Mucosa of stomach (tissue), 1 donor: ENCODE measurements at regions not wholly inside any gene's neighbourhood (a gene's known extent, or its start where the extent isn't known, plus 50 kb on each side); places are given as distances from the start of the nearest gene placed in this dataset.

Experiments used
- H3K27me3 ChIP-seq: one replicate; pipeline ENCODE4 v1.7.0; 2013; ENCODE audit warnings: mild to moderate bottlenecking, low read length; ENCODE audit not compliant: control insufficient read depth, insufficient read depth
- H3K36me3 ChIP-seq: one replicate; pipeline ENCODE4 v1.7.0; 2013; ENCODE audit warnings: low read length; ENCODE audit not compliant: control insufficient read depth, insufficient read depth
- H3K4me1 ChIP-seq: one replicate; pipeline ENCODE4 v1.7.0; 2013; ENCODE audit warnings: mild to moderate bottlenecking, low read length; ENCODE audit not compliant: control insufficient read depth, insufficient read depth
- H3K4me3 ChIP-seq: one replicate; pipeline ENCODE4 v1.7.0; 2013; ENCODE audit warnings: low read length
- H3K9ac ChIP-seq: one replicate; pipeline ENCODE4 v1.7.0; 2013; ENCODE audit warnings: mild to moderate bottlenecking, low read length, moderate library complexity
- H3K9me3 ChIP-seq: one replicate; pipeline ENCODE4 v1.7.0; 2013; ENCODE audit warnings: mild to moderate bottlenecking, low read length, moderate library complexity; ENCODE audit not compliant: control insufficient read depth
- donor health status: Pancreatic carcinoma.

DNA sequence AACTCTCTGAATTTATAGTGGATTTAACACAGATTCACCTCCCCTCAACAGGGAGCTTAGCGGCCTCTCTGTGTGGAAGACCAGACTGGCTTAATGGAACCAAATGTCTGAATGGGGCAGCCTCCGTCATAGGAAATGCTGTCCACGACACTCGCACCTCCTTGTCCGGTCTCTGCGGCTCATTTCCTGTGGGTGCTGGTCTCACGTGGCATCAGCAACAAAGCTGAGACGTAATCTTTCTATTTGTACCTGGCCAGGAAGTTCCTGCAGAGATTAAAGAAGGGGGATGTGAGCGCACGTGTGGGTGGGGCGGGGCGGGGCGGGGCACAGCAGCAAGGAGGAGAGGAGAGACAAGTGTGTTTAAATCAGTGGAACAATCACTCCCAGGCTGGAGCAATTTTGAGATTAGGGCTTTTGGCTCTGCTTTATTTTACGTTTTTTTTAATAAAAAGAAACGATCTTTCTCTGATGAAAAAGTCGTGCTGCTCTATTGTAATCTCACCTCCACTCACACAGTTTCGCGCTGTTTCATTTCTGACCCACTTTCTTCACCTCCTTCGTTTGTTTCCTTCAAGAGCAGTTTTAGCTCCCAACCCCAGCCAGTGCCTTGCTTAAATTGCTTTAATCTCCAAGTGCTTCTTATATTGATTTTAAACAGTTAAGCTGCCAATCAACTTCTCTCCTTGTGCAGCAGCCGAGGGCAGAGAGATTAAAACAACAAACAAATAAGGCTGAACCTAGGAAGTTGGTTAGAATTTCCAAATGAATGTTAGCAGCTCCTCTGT, 132.2 kb upstream of the ASTN2 start:
- Histone ChIP-seq H3K9me3 (no peaks in the 10 kb centered on the region), H3K4me1 (no peaks in the 10 kb centered on the region), H3K36me3 (no peaks in the 10 kb centered on the region), H3K4me3 (no peak overlapping the region), H3K27me3 (no peaks in the 10 kb centered on the region), H3K9ac (no peak overlapping the region)

- Histone ChIP-seq H3K4me3 (no peak overlapping the region), H3K4me1 (no peaks in the 10 kb centered on the region), H3K9me3 (no peaks in the 10 kb centered on the region), H3K36me3 (no peaks in the 10 kb centered on the region), H3K27me3 (no peaks in the 10 kb centered on the region), H3K9ac (no peak overlapping the region)
These were observed 131.0 kb upstream of the ASTN2 start for GRCh38 chr9:117545846-117546245.

DNA sequence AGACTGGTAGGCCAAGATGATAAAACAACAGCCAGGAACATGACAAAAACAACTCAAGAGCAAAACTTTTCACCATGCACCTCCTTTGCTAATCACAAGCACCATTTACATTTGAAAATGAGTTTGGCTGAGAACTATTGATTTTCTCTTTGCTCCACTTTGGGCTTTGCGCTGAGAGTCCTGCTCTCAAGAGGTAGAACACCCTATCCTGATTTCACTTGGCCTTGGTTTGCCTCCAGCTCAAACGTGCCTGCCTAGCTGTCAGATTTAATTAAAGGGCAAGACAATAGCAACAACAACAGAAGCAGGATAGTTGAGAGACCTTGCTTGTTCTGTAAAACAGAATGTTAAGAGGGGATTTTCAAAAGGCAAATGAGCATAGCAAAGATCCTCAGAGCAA, 128.2 kb upstream of the ASTN2 start:
- no peaks in the 10 kb centered on the region for H3K9me3 ChIP-seq
- H3K27me3 ChIP-seq = no peaks in the 10 kb centered on the region
- H3K4me3 ChIP-seq = no peak overlapping the region
- H3K4me1 ChIP-seq = no peaks in the 10 kb centered on the region
- no peak overlapping the region for H3K9ac ChIP-seq
- H3K36me3 ChIP-seq = no peaks in the 10 kb centered on the region

DNA sequence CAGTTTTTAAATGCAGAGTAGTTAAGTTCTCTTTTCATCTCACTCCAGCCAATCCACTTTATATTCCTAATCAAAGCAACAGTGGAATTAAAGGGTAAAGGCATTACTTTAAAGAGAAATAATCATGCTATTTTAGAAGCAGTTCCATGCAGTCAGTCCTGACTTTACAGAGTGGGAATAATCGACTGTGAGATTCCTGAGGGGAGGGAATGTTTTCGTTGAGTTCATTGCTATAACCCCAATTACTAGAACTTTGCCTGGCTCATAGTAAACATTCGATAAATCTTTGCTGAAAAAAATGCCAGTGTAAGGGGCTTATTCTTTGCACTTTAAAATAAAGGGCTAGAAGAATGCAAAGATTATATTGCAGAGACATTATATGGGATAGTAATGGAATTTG, 127.2 kb upstream of the ASTN2 start:
- Histone ChIP-seq H3K27me3 (no peaks in the 10 kb centered on the region), H3K9ac (no peak overlapping the region), H3K36me3 (no peaks in the 10 kb centered on the region), H3K9me3 (no peaks in the 10 kb centered on the region), H3K4me1 (no peaks in the 10 kb centered on the region), H3K4me3 (no peak overlapping the region)

GRCh38 chr9:117541181-117541580, 126.3 kb upstream of the ASTN2 start:
- no peaks in the 10 kb centered on the region for H3K9me3 ChIP-seq
- H3K4me1 ChIP-seq = no peaks in the 10 kb centered on the region
- no peak overlapping the region for H3K4me3 ChIP-seq
- no peaks in the 10 kb centered on the region for H3K27me3 ChIP-seq
- H3K36me3 ChIP-seq = no peaks in the 10 kb centered on the region
- no peak overlapping the region for H3K9ac ChIP-seq

DNA sequence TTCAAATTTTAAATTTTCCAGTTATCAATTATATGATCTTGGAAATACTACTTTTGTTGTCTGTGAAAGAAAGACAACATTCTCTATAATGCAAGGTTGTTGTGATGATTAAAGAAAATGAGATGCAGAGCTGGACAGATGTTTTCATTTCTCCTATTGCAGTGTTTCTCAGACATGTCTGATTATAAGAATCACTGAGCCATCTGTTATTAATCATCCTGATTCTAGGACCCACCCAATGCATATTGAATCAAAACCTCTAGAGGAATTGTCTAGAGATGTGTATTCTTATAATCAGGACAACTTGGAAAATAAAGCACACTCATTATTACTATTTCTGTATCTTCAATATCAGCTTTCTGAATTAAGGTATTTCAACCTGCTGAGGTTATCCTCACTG, 121.1 kb upstream of the ASTN2 start:
- no peak overlapping the region for H3K4me3 ChIP-seq
- no peaks in the 10 kb centered on the region for H3K9me3 ChIP-seq
- no peak overlapping the region for H3K9ac ChIP-seq
- no peaks in the 10 kb centered on the region for H3K4me1 ChIP-seq
- no peaks in the 10 kb centered on the region for H3K36me3 ChIP-seq
- H3K27me3 ChIP-seq = no peaks in the 10 kb centered on the region

- Histone ChIP-seq H3K9ac (no peak overlapping the region), H3K4me3 (no peak overlapping the region), H3K27me3 (no peaks in the 10 kb centered on the region), H3K36me3 (no peaks in the 10 kb centered on the region), H3K4me1 (no peaks in the 10 kb centered on the region), H3K9me3 (no peaks in the 10 kb centered on the region)
These were observed 120.6 kb upstream of the ASTN2 start for GRCh38 chr9:117535434-117535833.

DNA sequence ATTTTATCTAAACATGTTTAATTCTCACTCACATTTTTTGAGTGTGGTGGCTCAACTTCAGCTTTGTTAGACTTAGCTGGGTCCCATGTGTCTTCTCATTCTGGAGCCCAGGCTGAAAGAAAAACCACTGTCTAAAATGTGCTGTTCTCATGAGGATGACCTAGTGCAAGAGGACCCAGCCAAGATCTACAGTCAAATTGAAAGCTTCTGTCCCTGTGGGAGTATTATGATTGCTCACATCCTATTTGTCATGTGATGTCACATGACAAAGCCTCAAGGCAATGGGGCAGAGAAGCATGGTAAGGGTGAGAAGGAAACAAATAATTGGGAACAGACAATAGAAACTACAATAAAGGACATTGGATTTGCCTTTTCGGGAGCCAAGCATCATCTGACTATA, 113.4 kb upstream of the ASTN2 start:
- Histone ChIP-seq H3K9ac (no peak overlapping the region), H3K9me3 (no peaks in the 10 kb centered on the region), H3K36me3 (no peaks in the 10 kb centered on the region), H3K4me3 (no peak overlapping the region), H3K4me1 (no peaks in the 10 kb centered on the region), H3K27me3 (no peaks in the 10 kb centered on the region)

DNA sequence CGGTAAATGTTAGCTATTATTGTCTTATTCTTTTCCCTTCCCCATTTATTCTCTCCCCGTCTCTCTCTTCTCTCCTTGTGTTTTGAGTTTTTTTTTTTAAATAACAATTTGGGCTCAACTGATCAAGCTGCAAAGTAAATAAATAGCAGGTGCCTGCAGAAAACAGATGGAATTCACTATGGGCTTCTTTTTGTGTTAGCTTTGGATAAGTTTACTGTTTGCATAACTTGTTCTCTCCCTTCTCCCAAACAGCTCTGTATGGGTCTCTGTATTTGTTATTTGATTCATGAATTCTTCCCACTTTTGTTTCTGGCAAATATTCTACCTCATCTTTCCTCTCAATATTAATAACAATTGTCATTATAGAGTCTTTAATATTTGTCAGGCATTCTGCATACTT, 111.8 kb upstream of the ASTN2 start:
- Histone ChIP-seq H3K36me3 (no peaks in the 10 kb centered on the region), H3K27me3 (no peaks in the 10 kb centered on the region), H3K4me1 (no peaks in the 10 kb centered on the region), H3K9ac (no peak overlapping the region), H3K9me3 (no peaks in the 10 kb centered on the region), H3K4me3 (no peak overlapping the region)

DNA sequence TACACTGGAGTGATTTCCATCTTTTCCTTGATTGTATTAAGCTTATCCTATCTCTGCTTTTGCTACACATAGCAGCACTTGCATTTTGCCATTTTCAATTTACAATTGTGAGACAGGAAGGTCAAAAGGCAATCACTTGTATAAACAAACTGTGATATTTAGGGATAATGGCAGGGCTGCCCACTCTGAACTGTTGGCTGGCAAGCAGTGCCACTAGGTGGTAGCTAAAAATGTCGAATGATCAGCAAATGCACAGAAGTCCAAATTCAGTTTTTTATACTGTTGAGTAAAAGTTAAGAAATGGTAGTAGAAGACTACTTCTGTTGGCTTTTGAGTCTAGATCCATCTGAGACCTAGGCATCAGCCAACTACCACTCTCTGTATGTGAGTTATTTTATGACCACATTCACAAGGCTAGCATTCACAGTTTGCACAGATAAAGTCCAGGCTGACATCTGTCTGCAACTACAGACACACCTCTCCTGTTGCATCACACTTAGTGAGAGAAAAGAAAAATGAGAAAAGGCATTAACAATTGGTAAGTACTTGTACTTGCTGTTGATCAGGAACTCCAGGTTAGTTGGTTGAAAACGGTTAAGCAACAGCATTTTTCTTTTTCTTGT, 108.8 kb upstream of the ASTN2 start:
- no peak overlapping the region for H3K9ac ChIP-seq

DNA sequence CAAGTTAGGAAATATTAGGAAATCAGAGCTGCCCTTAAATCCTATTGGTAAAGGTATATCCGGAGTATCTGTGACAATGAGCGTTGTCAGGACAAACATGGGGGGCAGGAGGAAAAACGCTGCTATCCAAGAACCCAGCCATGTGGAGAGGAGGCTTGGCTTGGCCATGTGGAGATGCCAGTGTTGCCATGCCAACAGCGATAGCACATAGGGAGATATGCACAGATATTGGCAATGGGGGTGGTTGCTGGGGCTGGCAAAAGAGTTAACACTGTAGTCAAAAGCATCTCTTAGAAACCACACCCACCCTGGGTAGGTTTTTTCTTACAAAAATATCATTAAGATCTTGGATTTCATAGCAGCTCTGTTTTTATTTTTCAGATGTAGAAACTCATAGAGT, 106.4 kb upstream of the ASTN2 start:
- Histone ChIP-seq H3K4me1 (peaks cover 8% of the 10 kb centered on the region), H3K9ac (no peak overlapping the region), H3K36me3 (no peaks in the 10 kb centered on the region), H3K27me3 (no peaks in the 10 kb centered on the region), H3K4me3 (no peak overlapping the region), H3K9me3 (no peaks in the 10 kb centered on the region)

More for the DNA sequence above, 108.8 kb upstream of the ASTN2 start:
- no peaks in the 10 kb centered on the region for H3K9me3 ChIP-seq
- no peak overlapping the region for H3K4me3 ChIP-seq
- H3K27me3 ChIP-seq = no peaks in the 10 kb centered on the region
- no peaks in the 10 kb centered on the region for H3K4me1 ChIP-seq
- no peaks in the 10 kb centered on the region for H3K36me3 ChIP-seq

DNA sequence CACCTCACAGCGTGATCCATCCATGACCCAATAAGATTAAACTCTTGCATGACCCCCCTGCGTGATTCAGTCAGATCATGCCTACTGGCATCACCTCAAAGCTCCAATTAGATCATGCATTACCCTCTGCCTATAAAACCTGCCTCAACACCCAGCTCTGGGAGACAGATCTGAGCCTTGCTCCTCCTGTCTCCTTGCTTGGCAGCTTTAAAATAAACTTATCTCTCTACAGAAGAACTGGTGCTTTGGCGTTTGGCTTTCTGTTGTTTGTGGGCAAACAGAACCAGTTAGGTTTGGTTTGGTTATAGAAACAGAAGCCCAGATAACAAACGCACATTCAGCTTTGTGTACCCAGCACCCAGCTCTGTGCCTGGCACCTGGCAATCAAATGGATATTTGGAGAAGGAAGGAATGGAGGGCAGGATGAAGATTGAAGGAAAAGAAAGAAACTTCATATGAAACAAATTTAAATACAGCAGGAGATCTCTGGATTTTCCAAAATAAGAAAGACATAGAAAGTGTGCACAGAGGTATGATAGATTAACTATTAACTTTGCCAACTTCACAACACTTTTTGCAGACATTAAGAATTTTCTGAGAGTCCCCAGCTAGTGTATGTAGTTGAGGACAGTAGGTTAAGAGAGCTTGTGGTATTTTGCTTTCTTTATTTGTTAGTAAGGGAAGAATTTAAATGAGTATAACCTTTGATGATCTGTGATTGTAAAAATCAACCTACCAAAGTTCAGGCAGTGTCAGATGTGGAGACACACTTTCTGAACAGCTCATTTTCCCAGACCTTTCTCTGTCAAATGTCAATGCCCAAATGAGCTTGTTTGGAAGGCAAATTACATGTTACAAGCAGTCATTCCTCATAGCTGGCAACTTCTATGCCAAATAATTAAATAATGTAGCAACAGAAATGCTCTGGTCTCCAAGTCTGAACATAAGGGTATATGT, 102.1 kb upstream of the ASTN2 start:
- Histone ChIP-seq H3K4me1 (peaks cover 18% of the 10 kb centered on the region), H3K4me3 (no peak overlapping the region), H3K27me3 (no peaks in the 10 kb centered on the region), H3K36me3 (no peaks in the 10 kb centered on the region), H3K9me3 (no peaks in the 10 kb centered on the region), H3K9ac (no peak overlapping the region)
